ENCODE measurements at regions not wholly inside any gene's neighbourhood (a gene's known extent, or its start where the extent isn't known, plus 50 kb on each side); places are given as distances from the start of the nearest gene placed in this dataset.

DNA sequence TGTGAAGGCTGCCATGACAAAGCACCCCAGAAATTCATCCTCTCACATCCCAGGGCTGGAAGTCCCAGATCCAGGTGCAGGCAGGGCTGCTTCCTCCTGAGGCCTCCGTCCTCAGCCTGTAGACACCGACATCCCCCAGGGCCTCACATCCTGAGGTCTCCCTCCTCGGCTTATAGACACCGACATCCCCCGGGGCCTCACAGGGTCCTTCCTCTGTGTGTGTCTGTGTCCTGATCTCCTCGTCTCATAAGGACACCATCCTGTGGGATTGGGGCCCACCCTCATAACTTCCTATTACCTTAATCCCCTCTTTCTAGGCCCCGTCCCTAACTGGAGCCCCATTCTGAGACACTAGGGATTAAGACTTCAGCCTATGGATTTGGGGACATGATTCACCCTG lies 92.0 kb upstream of the SNTG2 start:
- DNase-seq = no peak

DNA sequence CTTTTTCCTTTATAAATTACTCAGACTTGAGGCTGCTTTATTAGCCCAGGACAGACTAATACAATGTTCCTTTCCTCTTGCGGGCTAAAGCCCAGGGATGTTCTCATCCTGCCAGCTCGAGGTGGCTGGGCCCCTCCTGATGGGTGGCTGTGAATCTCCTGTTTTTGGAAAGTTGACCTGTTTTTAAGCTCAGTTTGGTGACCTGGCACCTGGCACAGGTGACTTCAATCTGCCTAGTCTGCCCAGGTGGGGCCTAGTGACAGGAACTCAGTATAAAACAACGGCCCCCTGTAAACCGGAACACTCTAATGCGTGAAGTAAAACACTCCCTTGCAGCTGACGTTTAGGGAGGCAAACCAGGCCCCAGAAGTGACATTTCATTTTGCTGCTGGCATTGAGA lies 92.7 kb upstream of the SNTG2 start:
- no peak for DNase-seq

DNA sequence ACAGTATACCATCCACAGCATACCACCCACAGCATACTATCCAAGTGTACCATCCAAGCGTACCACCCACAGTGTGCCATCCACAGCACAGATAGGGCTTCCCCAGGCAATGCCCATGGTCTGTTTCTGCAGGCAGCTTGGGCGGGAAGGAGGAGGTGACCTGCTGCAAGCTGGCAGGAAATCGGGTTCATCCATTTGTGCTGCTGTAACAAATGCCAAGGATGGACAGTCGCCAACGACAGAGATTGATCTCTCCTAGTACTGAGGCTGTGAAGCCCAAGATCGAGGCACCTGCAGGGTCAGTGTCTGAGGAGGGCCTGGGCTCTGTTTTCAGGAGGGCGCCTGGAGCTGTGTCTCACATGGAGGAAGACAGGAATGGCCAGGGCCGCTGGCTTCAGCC lies 93.6 kb upstream of the SNTG2 start:
- no peak for DNase-seq

DNA sequence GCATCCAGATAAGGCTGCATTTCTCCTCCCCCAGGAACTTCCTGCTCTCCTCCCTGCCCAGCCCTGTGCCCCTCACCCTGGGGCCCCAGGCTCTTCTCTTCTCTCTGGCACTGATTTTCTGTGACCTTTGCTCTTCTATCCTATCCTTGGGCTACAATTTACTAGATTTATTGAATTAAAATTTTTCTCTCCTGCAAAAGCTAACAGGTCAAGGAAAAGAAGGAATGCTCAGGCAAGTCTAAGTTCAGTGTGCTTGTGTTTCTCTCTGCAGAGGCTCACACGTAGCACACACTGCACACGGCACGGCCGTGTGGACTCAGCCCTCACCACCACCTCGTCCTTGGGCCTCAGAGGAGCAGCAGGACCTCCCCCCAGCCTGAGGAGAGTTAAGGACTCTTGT lies 94.2 kb upstream of the SNTG2 start:
- no peak for DNase-seq

DNA sequence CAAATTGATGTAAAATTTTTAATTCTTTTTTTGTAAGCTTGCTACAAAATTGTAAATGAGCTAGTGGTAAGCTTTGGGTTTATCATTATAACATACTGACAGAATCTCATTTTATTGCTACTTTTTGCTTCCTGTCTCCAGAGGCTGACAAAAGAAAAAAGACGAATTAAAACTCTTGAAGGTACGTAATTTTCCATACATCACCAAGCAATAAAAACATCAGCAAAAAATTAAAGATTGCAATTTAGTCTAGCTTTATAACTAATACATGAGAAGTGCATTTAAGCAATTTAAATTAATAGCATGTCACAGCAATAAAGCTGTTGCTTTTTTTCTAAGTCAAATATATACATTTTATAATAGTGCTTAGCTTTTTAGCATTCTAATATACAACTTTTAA lies 94.6 kb upstream of the SNTG2 start:
- DNase-seq = no peak

DNA sequence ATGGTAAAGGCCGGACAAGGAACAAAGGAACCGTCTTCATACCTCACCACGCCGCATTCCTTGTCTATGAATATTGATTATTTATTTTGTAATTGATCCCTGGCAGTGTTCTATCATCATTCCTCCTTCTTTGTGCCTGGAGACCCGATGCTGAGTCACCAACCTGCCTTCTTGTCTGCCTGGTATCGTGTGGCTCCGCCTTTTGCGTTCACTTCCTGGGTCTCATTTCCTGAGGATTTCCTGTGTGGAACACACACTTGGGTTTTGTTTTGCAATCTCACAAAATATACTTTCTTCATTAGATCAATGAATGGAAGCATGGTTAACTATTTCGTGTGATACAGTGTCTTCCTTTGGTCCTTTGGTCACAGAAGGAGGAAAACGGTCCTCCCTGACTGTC lies 95.5 kb upstream of the SNTG2 start:
- DNase-seq = no peak

DNA sequence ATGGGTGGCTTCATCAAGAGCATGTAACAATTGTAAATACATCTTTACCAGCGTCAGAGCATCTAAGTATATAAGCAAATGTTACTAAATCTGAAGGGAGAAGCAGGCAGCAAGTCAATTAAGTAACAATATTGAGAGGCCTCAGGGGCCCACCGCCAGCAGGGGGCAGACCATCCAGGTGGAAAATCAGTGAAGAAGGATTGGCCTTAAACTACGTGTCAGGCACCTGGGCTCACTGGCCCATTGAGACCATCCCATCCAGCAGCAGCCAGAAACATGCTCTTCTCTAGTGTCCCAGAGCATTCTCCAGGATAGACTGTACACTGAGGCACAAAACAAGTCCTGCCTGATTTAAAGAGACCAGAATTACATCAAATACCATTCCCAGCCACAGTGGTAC lies 96.2 kb upstream of the SNTG2 start:
- no peak for DNase-seq

DNA sequence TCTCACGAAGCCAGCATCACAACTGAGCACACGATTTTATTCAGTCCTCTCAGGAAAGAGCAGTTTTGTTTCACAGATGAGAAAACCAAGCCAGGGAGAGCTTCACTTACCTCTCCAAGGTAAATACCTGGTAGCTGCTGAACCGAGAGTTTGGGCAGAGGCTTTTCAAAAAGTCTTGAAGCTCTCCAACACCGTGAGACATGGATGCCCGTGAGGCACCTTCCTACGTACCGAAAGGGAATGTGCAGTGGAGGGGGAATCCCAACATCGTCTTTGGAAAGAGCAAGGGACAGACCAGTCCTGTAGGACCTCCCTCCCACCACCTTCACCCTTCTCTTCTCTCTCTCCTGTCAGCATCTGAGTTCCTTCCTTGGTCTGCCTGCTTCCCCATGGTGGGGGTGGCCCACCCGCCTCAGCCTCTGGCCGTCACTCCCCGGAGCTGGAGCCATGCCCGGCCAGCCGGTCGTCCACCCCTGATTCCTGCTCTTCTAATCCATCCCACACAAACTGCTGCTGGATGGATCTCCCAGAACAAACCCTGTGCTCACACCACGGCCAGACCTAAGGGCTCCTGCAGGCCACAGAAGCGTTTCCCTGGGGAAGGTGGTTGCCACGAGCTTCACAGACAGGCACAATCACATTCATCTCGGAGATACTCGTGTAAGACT lies 97.3 kb upstream of the SNTG2 start:
- no peak for DNase-seq

DNA sequence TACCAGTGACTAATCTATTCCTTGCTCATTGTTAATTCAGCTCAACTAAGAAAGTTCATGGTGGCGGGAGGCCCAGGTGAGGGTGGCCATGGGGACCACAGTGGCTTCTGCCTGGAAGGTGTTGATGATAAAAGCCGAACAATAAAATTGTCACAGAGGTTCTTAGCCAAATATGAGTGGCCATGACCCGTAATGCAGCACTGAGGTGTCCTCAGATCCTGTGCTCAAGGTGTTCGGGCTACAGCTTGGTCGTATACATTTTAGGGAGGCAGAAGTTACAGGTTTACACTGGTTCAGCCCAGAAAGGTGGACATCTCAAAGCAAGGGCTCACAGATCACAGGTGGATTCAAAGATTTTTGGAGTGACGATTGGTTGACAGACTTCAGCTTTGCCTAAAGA lies 98.5 kb upstream of the SNTG2 start:
- DNase-seq = no peak

DNA sequence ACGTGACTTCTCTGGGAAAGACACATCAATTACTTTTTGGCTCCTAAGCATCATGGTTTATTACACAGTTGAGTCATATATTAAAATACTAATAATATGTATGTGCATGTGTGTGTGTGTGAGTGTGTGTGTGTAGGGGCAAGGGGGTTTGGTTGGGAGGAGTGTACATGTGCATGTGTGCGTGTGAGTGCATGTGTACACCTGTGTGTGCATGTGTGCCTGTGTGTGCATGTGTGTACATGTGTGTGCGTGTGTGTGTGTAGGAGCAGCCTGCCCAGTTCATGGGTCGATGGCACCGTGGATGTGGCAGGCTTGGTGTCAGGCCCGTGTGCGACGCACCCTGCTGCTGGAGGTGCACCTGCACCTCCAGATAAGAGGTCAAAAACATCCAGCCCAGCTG lies 99.0 kb upstream of the SNTG2 start:
- no peak for DNase-seq

DNA sequence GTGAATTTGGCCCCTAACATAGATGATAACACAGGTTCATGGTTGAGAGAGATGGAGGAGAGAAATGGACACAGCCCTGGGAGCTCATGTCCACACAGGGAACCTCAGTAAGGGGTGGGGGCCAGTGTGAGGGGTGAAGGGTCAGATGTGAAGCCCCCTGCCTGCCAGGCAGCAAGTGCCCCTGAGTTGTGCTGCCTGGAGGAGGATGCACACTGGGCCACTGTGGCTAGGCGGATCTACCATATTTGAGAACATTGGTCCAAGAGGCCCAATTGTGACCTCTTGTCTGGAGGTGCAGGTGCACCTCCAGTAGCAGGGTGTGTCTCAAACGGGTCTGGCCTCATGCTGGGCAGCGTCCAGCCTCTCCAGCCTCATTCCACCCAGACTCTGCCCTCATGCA lies 99.6 kb upstream of the SNTG2 start:
- no peak for DNase-seq

DNA sequence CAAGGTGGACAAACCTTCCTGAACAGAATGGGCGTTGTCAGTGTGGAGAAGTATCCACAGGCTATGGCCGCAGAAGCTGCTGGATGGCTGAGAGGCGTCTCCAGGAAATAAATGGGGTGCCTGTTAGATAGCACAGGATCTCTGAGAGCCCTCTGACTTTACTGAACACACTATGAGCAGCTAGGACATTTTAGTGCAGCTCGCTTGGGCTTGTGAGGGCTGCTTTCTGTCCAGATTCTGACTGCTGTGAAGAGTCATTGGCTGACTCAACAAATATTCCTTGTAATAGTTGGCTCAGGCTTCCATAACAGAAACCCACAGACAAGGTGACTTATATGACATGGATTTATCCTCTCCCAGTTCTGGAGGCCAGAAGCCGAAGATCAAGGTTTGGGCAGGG lies 100.2 kb upstream of the SNTG2 start:
- DNase-seq = peak; percentile 14

DNA sequence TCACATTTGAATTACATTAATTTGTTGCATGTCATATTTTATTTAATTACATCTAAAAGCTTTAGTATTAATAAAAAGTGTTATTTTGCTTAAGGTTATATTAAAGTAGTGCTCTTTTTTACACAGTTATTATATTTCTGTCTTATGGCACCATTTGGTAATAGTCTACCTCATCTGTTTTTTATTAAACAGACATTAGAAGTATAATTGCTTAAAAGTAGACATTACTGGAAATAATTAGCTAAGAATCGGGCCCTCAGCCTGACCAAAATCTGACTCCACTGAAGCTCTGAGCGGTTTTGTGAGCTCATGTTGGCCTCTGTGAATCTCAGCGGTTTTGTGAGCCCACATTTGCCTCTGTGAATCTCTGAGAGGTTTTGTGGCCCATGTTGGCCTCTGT lies 102.5 kb upstream of the SNTG2 start:
- DNase-seq = peak; percentile 40

DNA sequence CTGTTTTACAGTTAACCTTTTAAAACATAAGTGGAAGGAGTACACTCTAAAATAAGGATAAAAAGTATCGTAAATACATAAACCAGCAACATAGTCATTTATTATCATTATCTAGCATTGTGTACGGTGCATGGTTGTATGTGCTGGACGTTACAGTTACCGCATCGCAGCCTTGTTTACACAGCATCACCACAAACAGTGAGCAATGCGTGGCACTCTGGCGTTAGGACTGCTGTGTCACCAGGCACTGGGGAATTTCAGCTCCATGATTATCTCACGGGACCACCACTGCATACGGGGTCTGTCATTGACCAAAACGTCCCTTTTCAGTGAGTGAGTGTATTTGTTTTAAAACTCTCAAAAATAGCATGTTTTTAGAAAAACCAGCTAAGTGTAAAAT lies 103.0 kb upstream of the SNTG2 start:
- DNase-seq = no peak

DNA sequence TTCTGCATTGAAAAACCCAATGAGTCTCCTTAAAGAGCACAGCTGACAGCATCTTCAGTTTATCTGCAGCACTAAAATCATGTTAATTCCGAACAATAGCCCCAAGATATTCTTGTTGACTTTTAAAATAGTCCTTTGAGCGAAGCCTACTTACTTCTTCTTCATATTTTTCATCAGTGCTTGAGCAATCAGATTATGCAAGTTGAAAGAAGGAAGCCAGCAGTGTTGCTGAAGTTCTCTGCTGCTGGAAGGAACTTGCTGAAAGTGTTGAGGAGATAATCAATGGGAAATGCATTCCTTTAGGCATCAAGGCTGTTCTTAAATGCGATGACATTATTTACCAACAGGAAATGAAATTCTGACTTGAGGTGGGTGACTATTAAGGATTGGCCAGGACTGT lies 105.9 kb upstream of the SNTG2 start:
- DNase-seq = no peak

DNA sequence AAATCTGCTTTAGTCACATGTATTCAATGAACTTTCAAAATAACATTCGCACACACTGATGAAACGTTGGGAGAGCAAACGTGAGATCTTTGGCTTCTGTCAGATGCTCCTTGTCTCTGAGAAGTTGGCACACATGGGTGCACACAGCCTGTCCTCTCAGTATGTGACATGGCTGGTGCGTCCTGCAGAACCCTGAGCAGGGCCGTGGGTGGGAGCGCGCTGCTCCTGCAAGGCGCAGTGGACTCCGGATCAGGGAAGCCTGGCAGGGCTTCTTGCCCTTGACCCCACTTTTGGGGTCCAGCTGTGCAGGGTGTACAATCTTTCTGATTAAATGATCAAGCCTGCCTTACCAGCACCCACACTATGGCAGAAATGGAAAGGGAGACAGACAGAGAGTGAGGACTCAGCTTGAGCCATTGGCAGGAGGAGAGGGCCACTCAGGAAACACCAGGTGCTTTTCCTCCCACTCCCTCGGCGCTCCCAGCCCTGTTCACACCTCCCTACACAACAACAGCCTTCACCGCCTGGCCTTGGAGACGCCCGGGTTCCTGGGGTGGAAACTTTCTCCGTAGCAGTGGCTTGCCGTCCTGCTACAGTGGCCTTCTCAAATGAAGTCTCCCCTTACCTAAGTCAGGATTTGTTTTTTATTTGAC lies 108.4 kb upstream of the SNTG2 start:
- no peak for DNase-seq

DNA sequence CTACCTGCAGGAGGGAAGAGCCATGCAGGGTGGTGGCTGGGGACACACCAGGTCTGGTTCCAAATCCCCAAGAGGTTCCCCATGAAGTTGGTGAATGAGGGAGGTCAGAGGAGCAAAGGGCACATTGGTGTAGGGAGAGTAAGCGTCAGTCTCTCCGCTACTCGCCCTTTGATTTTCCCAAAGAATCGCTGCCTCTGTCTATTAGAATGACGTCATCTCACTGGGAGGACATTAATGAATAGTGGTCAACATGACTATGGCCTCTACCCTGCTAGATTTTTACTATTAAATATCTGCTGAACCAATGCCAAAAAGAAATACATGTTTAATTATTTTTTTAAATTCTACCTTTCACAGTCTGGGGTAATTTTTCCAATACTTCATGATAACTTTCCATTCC lies 109.6 kb upstream of the SNTG2 start:
- no peak for DNase-seq

DNA sequence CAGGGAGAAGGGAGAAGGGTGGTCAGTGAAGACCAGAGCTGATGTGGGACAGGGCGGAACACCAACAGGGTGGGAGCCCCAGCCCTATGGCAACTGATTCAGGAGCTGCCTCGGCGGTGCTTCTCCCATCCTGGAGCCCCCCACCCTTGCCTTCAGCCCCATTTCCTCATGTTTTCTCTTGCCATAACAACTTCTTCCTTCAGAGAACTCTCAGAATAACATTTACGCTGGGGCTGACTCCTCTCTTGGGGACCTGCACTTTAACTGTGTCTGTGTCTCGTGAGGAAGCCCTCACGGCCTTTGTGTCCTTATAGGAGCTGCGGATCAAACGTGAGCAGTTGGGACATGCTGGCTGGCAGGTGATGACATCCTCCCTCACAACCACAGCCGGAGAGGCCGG lies 116.4 kb upstream of the SNTG2 start:
- DNase-seq = no peak

DNA sequence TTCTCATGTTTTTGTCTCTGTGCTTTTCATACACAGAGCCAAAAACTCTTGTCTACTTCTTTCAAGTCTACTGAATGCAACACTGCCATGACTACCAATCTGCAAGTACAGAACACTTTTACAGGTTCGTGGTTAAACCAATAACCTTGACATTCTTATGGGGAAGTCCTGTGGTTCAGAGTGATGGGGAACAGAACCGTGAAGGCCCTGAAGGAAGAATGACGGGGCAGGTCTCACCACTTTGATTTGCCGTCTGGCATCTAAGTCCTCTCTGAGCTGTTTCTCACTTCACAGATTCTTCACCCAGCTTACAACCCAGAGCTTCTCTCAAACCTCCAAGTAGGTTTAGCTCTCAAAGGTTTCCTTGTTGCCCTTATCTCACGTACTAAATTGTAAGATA lies 117.5 kb upstream of the SNTG2 start:
- no peak for DNase-seq

DNA sequence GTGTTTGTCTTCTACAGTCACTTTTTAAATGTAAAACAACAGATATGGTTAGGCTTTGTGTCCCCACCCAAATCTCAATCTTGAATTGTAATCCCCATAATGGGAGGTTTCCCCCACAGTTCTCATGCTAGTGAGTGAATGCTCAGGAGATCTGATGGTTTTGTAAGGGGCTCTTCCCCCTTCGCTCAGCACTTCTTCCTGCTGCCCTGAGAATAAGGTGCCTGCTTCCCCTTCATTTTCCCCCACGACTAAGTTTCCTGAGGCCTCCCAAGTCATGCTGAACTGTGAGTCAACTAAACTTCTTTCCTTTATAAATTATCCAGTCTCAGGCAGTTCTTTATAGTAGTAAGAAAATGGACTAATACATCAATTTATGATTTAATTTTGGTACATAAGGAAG lies 118.0 kb upstream of the SNTG2 start:
- no peak for DNase-seq

DNA sequence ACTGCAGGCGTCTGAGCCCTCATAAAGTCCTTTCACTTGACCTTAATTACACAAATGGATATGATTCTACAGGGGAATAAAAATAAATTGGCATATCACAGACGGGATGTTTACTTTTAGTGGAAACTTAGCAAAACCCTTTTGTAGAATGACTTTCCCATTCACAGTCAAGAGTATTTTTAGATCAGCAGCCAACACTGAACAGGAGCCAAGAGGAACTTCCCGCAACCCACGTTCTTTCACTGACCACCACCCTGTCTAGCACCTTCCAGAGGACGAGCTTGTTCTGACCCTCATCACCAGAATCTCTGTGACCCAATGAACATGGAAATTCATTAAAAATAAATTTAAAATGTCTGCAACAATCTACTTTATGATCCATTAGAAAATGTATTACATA lies 119.0 kb upstream of the SNTG2 start:
- DNase-seq = no peak

DNA sequence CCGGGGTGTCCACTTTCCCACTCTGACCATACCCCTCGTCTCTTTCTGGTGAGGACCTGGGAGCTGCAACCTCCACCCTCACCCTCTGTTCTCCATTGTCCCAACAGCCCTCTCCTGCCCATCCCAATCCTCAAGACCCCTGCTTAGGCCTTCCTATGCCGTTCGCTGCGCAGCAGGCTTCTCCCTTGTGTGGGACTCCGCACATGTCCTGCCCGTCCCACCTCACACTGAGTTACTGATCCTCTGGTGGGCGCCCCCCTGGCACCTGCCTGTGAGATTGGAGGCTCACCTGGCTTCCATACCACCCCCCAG lies 119.5 kb upstream of the SNTG2 start:
- no peak for DNase-seq

DNA sequence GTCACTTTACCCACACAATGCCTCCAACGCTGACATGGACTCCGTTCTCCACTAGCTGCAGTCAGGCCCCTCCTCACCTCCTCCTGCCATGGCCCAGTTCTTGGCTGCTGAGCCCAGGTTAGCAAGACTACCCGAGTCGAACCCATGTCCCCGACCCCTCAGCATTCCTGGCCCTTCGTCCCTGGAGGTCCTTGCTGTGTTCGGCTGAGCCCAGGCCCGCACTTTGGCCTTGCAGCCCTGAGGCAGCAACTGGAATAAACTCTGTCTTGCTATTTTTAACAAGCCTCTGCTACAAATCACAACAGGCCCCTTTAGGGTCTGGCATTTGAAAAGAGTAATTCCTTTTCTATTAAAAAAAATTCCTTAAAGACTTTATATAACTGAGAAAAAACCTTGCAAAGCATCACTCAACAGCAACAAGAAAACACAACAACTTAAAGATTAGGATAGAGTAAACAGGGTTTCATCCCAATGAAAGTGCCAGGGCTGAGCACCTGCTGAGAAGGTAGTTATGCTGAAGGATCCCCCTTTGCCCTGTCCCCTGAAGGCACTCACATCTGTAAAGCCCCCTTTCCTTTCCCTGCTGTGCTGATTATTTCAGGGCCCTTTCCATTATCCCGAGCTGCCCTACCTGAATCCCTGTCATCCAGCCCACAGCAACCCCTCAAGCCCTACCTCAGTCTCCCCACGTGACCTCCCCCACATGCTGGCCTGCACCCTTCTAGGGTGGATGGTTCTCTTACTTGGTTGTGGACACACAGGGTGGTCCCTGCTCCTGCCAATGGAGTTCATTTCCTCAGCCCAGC lies 120.0 kb upstream of the SNTG2 start:
- DNase-seq = no peak

DNA sequence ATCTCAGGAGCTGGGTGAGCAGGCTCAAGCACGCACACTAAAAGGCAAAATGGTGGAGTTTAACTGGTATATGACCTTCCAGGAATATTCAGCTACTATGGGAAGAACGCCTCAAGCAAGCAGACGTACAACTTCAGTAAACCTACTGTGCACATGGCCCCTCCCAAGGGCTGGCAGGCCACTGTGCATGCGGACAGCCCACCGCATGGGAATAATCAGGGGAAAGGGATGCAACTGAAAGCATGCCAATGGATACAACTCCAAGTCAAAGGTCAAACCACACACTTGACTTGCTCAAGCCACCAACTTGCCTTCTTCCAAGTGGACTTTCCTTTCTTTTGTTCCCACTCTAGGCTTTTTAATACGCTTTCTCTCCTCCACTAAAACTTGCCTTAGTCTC lies 121.6 kb upstream of the SNTG2 start:
- DNase-seq = no peak

All from fibroblast of skin of abdomen (primary cell).